ENCODE measurements at regions not wholly inside any gene's neighbourhood (a gene's known extent, or its start where the extent isn't known, plus 50 kb on each side); places are given as distances from the start of the nearest gene placed in this dataset.

DNA sequence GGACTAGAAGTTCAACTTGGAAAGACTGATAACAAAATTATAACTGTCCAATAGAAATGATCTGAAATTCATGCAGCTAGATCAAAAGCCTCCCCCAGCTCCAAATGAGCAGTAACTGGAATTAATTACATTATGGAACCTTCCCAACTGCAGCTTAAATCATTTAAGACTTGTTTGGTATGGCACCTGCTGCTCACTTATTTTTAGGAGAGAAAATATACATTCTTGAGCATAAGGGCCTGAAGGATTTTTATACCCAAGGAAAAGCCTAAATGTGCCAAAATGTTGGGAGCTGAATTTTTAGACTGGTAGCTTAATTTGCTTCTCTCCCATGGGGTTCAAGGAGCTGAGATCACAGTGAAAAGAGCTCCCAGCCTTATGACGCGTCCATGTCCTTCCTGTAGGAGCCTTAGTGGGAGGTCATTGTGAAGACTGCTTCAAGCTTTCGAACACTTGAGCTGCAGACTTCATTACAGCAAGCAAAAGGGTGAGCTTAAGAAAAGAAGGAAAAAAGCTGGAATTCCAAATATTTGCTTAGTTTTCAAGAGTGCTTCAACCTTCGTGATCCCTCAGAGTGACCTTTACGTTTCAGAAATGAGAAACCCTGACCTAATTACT is 276.0 kb downstream of the DMAC1 start:
- Histone ChIP-seq H3K4me1 (ENCODE audit: insufficient read depth, low read length) (no peaks in the 10 kb centered on the region), H3K27ac (ENCODE audit: low read depth, low read length) (no peak overlapping the region), H3K9ac (ENCODE audit: low read length) (no peak overlapping the region), H3K27me3 (ENCODE audit: insufficient read depth, low read length) (no peaks in the 10 kb centered on the region), H2AFZ (ENCODE audit: low read depth, low read length) (no peak overlapping the region), H3K9me3 (ENCODE audit: insufficient read depth, low read depth, low read length) (no peaks in the 10 kb centered on the region), H3K79me2 (ENCODE audit: insufficient read depth, low read length) (no peaks in the 10 kb centered on the region), H4K20me1 (ENCODE audit: insufficient read depth, low read length) (no peaks in the 10 kb centered on the region), H3K36me3 (ENCODE audit: insufficient read depth, low read length) (no peaks in the 10 kb centered on the region), H3K4me3 (ENCODE audit: insufficient read depth, low read depth, low read length) (no peak overlapping the region), H3K4me2 (ENCODE audit: low read length) (no peak overlapping the region)
- FAIRE-seq = no peak
- H3K27me3 Mint-ChIP-seq (ENCODE audit: low read depth, unreplicated experiment) = no peaks in the 10 kb centered on the region
- H3K4me3 Mint-ChIP-seq (ENCODE audit: unreplicated experiment) = no peak overlapping the region
- H3K9me3 Mint-ChIP-seq (ENCODE audit: unreplicated experiment) = peaks cover 1% of the 10 kb centered on the region
- no peaks in the 10 kb centered on the region for H3K36me3 Mint-ChIP-seq (ENCODE audit: low read depth, unreplicated experiment)
- no peak overlapping the region for H3K27ac Mint-ChIP-seq (ENCODE audit: unreplicated experiment)
- TF ChIP-seq, protein P1, sequence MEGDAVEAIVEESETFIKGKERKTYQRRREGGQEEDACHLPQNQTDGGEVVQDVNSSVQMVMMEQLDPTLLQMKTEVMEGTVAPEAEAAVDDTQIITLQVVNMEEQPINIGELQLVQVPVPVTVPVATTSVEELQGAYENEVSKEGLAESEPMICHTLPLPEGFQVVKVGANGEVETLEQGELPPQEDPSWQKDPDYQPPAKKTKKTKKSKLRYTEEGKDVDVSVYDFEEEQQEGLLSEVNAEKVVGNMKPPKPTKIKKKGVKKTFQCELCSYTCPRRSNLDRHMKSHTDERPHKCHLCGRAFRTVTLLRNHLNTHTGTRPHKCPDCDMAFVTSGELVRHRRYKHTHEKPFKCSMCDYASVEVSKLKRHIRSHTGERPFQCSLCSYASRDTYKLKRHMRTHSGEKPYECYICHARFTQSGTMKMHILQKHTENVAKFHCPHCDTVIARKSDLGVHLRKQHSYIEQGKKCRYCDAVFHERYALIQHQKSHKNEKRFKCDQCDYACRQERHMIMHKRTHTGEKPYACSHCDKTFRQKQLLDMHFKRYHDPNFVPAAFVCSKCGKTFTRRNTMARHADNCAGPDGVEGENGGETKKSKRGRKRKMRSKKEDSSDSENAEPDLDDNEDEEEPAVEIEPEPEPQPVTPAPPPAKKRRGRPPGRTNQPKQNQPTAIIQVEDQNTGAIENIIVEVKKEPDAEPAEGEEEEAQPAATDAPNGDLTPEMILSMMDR (IDR thresholded peaks at IDR 0.05; ENCODE audit: insufficient read depth, low read depth, low read length) = no peak
- no peak for TF ChIP-seq EZH2 (IDR thresholded peaks at IDR 0.05; ENCODE audit: insufficient read depth, low read length)
- H3K4me1 Mint-ChIP-seq (ENCODE audit: low read depth, unreplicated experiment) = peaks cover 2% of the 10 kb centered on the region
- no peak for DNase-seq (ENCODE audit: low read depth)

DNA sequence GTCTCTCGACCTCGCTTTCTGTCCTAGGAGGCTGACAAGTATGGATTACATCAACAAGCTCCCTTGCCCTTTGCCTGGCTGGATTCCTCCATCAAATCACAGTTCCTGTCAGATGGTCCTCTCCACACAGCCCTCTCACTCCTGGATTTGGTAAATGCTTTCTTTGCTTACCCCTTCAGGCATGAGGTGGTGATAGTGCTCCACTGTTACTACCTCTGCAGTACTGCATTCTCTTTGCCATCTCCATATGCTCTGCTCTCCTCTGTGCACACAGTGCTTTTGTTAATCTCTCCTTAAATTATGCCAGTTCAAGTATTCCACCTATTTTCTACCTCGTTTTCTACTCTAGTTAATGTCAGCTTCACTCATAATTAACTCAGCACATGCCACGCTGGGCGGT is 279.2 kb downstream of the DMAC1 start:
- Mint-ChIP-seq H3K36me3 (ENCODE audit: low read depth, unreplicated experiment) (no peaks in the 10 kb centered on the region), H3K4me3 (ENCODE audit: unreplicated experiment) (no peak overlapping the region), H3K4me1 (ENCODE audit: low read depth, unreplicated experiment) (peaks cover 2% of the 10 kb centered on the region), H3K9me3 (ENCODE audit: unreplicated experiment) (peaks cover 1% of the 10 kb centered on the region), H3K27me3 (ENCODE audit: low read depth, unreplicated experiment) (no peaks in the 10 kb centered on the region), H3K27ac (ENCODE audit: unreplicated experiment) (no peak overlapping the region)
- Histone ChIP-seq H3K79me2 (ENCODE audit: insufficient read depth, low read length) (no peaks in the 10 kb centered on the region), H3K4me3 (ENCODE audit: insufficient read depth, low read depth, low read length) (no peak overlapping the region), H3K4me1 (ENCODE audit: insufficient read depth, low read length) (no peaks in the 10 kb centered on the region), H4K20me1 (ENCODE audit: insufficient read depth, low read length) (no peaks in the 10 kb centered on the region), H3K36me3 (ENCODE audit: insufficient read depth, low read length) (no peaks in the 10 kb centered on the region), H3K4me2 (ENCODE audit: low read length) (no peak overlapping the region), H3K27me3 (ENCODE audit: insufficient read depth, low read length) (no peaks in the 10 kb centered on the region), H3K9me3 (ENCODE audit: insufficient read depth, low read depth, low read length) (no peaks in the 10 kb centered on the region), H2AFZ (ENCODE audit: low read depth, low read length) (no peak overlapping the region), H3K9ac (ENCODE audit: low read length) (no peak overlapping the region), H3K27ac (ENCODE audit: low read depth, low read length) (no peak overlapping the region)
- FAIRE-seq (no peak), DNase-seq (ENCODE audit: low read depth) (no peak)
- TF ChIP-seq EZH2 (IDR thresholded peaks at IDR 0.05; ENCODE audit: insufficient read depth, low read length) = no peak
- TF ChIP-seq, protein P1 (IDR thresholded peaks at IDR 0.05; ENCODE audit: insufficient read depth, low read depth, low read length) = no peak

DNA sequence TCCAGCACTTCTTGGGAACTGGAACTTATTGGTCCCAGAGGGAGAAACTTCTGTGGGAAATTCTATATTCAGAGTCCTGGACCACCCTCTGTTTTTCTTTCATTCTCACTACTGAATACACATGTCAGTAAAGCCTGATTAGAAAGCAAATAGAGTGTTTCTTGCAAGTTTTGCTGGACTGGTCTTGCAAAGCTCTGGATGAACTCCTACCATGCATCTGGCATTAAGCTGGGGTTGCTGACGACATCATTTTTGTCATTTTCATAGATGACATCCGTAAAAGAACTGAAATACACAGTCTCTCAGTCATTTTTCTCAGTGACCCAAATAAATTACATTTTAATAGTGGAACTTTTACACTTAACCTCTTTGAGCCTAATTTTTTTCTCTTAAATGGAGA is 283.2 kb downstream of the DMAC1 start:
- H3K4me3 ChIP-seq (ENCODE audit: insufficient read depth, low read depth, low read length) = no peak overlapping the region
- no peaks in the 10 kb centered on the region for H3K9me3 ChIP-seq (ENCODE audit: insufficient read depth, low read depth, low read length)
- no peaks in the 10 kb centered on the region for H3K4me1 ChIP-seq (ENCODE audit: insufficient read depth, low read length)
- H3K79me2 ChIP-seq (ENCODE audit: insufficient read depth, low read length) = no peaks in the 10 kb centered on the region
- Mint-ChIP-seq H3K36me3 (ENCODE audit: low read depth, unreplicated experiment) (no peaks in the 10 kb centered on the region), H3K4me1 (ENCODE audit: low read depth, unreplicated experiment) (no peaks in the 10 kb centered on the region), H3K4me3 (ENCODE audit: unreplicated experiment) (no peak overlapping the region), H3K27me3 (ENCODE audit: low read depth, unreplicated experiment) (no peaks in the 10 kb centered on the region), H3K27ac (ENCODE audit: unreplicated experiment) (no peak overlapping the region), H3K9me3 (ENCODE audit: unreplicated experiment) (peaks cover 1% of the 10 kb centered on the region)
- FAIRE-seq (no peak), DNase-seq (ENCODE audit: low read depth) (no peak)
- H2AFZ ChIP-seq (ENCODE audit: low read depth, low read length) = no peak overlapping the region
- no peaks in the 10 kb centered on the region for H3K27me3 ChIP-seq (ENCODE audit: insufficient read depth, low read length)
- H3K27ac ChIP-seq (ENCODE audit: low read depth, low read length) = no peak overlapping the region
- no peak overlapping the region for H3K9ac ChIP-seq (ENCODE audit: low read length)
- no peaks in the 10 kb centered on the region for H3K36me3 ChIP-seq (ENCODE audit: insufficient read depth, low read length)
- H4K20me1 ChIP-seq (ENCODE audit: insufficient read depth, low read length) = no peaks in the 10 kb centered on the region
- H3K4me2 ChIP-seq (ENCODE audit: low read length) = no peak overlapping the region
- TF ChIP-seq, protein P1 (IDR thresholded peaks at IDR 0.05; ENCODE audit: insufficient read depth, low read depth, low read length) = no peak
- TF ChIP-seq EZH2 (IDR thresholded peaks at IDR 0.05; ENCODE audit: insufficient read depth, low read length) = no peak

Measured in astrocyte (in vitro differentiated cells and primary cell).